NCI-H82 treated with DMSO at 0.1 percent for 48 hours (cell line): ENCODE measurements at regions not wholly inside any gene's neighbourhood (a gene's known extent, or its start where the extent isn't known, plus 50 kb on each side); places are given as distances from the start of the nearest gene placed in this dataset.

ENCODE experiments used
- DNase-seq: peaks from one replicate; lab custom pipeline; 2025; ENCODE audit not compliant: unreplicated experiment; lab: John Stamatoyannopoulos, UW

DNA sequence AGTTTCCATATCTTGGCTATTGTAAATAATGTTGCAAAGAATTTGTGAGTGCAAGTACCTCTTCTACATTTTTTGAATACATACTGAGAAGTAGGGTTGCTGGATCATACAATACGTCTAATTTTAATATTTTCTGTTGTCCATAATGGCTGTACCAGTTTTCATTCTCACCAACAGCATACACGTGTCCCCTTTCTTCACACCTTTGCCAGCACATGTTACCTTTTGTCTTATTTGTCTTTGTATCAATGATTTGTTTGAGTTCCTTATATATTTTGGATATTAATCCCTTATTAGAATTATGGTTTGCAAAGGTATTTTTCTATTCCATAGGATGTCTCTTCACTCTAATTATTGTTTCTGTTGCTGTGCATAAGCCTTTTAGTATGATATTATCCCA, 904.3 kb downstream of the METTL15 start:
- DNase-seq: no peak

DNA sequence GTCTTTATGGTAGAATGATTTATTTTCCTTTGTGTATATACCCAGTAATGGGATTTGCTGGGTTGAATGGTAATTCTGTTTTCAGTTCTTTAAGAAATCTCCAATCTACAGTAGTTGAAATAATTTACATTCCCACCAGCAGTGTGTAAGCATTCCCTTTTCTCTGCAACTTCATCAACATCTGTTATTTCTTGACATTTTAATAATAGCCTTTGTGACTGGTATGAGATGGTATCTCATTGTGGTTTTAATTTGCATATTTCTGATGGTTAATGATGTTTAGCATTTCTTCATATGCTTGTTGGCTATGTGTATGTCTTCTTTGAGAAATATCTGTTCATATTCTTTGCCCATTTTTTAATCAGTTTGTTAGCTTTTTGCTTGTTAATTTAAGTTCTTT, 901.2 kb downstream of the METTL15 start:
- DNase-seq: no peak

DNA sequence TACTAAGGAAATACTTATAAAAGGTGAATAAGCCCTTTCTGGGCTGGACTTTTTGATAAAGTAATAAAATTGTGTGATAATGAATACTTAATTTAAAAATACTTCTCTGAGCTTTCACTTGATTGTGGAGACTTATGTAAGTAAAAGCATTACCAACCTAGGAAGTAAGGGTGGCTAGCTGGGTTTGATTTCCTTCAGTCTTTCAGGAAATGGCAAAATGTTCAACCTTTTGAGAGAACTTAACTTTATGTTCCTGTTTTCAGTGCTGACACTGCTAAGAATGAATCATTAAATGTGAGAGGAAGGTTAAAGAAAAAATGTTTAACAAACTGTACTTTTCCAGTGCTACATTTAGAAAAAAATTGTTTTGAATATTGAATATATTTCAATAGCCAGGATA, 900.3 kb downstream of the METTL15 start:
- DNase-seq: no peak

DNA sequence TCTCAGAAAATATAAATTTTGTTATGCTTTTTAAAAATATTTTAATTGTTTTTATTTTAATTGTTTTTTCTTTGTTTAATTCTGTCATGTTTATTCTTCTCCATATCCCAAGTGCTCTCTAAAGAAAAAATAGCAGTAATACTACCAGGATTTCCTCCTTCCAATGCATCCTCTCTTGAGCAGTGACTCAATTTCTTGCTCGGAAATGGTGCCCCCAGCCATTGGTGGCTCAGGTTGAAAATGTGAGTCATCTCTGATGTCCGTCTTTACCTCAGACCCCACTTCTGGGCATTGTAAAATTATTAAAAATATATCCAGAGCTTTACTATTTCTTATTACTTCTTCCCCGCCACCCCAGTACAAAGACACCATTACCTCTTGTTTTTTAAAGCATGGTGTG, 898.5 kb downstream of the METTL15 start:
- DNase-seq: no peak

DNA sequence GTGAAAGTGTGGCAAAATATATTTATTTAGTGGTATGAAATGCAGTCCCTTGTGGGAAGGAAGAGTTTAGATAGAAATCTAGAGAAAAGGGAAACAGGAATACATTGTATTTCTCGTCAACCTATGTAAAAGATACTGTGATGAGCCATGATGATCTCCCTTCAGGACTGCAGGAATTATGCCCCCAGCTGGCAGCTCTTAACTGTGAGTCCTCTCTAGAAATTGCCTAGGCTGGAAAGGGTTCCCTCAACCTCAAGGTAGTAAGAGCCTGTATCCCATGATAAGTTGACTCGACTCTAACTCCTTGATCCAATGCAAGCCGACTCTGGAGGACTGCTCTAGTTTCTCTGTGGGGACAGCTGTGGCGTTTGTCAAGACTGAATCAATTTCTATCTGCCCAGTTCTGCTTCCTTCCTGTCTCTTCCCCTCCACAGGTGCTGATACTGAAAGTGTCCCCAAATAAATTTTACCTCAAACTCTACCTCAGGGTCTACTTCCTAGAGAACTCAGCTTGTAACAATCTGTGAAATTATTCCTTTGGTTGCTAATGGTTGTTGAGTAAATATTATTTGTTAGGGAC, 897.3 kb downstream of the METTL15 start:
- no peak for DNase-seq

DNA sequence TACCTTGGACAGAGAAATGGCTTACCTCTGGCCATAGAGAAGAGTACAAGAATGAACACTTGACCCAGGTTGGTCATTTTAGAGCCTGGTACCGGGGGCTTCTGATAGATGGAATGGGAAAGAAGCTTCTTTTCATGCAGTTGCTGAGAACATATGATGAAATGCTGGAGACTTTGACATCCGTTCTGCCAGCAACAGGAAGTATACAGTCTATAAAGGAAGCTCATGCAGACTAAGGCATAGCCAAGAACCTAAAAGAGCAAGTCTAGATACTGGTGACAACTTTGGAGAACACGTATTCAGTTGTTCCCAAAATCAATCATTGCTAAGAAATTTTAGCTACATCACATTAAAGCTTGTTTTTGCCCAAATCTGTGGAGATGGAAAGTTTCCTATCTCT, 894.6 kb downstream of the METTL15 start:
- no peak for DNase-seq

DNA sequence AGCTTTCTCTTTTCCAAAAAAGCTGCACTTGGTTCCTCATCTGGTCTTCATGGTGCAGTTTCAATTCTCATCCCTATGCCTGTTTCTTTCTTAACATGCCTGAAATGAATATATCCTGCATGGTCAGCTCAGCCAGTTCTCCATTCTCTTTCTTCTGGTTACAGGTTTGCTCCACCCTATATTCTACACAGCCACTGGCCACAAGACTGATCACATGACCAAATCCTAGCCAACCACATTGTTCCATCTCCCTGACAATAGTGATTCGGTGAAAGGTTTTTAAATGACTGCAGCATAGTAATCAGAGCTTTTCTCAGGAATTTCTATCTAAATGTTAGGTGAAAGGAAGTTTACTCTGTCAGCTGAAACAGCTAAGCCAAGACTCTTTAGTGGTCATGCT, 891.4 kb downstream of the METTL15 start:
- no peak for DNase-seq

DNA sequence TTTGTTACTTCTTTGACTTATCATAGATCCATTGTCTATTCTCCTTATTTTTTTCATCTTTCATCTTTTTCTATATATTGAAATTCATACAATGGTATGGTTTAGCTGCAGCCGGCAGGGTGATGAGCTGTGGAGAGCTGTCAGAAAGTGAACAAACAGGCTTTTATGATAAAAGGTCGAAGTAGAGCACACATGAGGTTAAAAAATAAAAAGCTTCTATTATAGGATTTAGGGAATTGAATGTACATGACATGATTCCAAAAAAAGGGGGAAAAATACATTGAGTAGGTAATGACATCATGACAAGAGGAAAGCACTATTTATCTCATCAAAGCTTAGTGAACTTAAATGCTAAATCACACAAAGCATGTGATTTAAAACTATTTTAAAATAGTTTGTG, 884.8 kb downstream of the METTL15 start:
- DNase-seq: no peak

DNA sequence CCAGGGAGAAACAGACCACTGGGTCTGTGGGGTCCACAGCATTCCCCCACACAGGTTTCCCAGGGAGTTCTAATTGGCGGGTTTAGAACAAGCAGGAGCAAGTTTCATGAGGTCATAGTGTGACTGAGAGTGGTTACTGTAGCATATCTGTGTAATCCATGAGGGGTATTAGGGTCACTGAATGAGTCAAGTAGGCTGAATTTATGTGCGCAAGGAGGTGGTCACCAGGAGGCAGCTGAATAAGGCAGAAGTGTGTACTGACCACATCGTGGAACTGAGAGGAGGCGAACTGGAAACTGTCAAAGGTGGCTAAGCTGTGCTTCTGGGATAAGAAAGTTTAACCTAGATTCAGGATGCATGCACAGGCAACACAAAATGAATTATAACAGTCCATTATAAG, 876.0 kb downstream of the METTL15 start:
- no peak for DNase-seq

DNA sequence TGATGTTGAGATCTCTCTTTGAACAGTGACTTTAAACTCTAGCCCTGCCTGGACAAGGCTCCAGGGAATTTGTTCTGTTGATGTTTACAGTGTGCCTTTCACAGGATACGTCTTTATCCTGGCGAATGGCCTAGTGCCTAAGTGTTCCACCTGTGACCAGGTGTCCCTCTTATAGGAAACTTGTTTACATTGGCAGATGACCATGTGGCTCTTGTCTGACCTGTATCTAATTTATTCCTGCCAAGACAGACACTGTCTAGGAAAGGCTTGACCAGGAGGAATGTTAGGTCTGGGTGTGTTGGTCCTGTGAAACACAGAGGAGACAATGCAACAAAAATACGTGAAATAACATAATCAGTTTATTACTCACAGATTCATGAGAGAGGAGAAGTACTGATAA, 875.6 kb downstream of the METTL15 start:
- no peak for DNase-seq

DNA sequence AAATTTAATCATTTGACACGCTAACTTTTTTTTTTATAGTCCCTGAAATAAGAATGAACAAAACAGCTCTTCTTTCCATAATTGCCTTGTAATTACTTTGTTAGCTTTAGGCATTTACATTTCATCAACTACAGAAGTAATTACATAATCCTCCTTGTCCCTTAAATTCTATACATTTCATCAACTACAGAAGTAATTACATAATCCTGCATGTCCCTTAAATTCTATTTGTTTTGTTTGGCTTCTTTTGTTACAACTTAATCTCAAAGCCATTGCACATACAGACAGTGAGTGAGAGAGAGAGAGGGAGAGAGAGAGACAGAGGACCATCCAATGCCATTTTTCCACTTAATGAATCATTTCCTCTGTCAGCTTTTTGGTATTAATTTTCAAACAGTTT, 873.2 kb downstream of the METTL15 start:
- DNase-seq: no peak

DNA sequence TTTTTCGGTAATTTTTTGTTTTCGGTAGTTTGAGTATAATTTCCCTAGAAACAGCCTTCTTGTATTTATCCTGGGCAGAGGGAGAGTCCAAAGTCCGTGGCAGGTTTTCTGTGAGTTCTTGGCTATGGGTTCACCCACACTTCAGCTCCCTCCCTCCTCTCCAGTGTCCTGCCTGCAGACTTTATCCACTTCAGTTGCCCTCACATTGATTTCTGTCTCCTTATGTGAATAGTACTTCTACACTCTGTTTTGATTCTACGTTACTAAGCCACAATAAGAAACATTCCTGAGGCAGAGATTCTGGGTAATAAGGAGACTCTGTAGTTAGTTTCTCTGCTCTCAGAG, 868.6 kb downstream of the METTL15 start:
- no peak for DNase-seq

DNA sequence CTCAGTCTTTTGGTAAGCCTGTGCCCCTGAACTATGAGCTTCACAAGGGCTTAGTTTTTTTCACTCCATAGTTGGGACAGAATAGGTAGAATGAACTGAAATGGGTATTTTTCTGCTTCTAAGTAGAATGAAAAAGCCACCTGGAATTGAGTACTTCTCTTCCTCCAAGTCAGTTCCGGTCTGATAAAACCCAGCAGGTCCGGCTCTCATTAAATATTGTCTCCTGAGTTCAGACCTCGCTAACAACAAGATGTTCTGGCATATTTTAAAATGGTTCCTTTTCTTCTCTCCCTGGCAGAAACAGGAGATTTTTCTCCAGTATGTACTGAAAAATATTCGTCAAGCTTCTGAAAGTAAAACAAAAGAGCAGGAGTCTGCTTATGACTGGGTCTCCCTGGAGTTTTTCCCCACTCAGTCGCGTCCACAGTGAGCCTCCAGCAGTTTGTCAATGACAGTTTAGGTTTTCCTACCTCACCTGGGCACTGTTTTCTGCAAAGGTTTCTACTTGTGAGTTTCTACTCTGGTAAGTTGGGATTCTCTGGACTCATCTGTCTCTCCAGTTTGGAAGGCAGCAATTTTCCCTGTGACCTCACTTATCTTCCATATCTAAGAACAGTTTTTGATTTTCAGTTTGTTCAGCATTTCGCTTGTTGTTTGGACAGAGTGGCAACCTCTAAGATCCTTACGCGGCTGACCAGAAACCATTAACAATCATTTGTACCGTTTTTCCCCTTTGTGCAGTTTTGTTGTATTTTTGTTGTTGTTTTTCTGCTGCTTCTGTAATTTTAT, 868.0 kb downstream of the METTL15 start:
- DNase-seq: no peak

DNA sequence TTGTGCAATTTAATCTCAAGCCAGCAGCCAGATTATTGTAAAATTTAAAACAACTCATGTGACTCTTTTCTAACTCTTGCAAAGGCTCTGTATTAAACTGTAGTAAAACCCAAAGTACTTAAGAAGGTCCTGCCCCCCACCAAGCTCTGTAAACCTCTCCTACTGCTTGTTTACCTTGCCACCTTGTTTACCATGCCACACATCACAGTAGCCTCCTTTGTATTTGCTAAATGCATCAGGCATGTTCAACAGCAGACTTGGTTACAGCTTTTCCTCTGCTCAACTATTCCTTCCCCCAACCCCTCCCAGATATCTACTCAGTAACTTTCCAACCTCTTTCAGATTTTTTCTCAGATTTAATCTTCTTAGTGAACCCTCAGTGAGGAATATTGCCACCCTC, 861.6 kb downstream of the METTL15 start:
- no peak for DNase-seq

DNA sequence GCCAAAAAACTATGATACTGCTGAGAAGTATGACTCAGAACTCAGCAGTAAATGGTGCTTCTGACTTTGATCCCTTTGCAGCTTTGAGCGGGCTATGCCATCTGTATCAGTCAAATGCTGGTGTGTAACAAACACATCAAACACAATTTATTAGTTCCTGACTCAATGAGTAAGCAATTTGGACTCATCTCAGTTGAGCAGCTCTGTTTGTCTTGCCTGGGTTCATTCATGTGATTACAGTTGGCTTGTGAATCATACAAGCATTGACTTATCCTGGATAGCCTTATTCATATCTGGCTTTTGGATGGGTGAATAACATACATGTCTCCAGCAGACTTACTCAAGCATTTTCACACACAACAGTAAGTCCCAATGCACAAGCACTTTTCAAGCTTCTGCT, 858.8 kb downstream of the METTL15 start:
- no peak for DNase-seq

DNA sequence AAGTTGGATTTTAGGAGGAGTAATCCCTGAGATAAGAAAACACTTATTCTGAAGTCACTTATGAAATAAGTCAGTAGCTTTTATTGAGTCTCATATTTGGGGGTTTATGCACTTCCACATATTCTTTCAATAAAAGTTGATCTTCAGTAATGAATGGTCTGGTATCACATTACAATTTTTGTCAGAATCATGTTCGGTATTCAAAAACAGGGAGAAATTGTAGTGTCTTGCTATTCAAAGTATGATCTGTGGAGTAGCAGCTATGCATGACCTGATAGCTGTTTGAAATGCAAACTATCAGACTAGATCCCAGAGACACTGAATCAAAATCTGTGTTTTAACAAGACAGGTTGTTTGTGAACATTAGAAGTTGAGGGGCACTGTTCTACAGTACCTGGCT, 857.6 kb downstream of the METTL15 start:
- DNase-seq: no peak

DNA sequence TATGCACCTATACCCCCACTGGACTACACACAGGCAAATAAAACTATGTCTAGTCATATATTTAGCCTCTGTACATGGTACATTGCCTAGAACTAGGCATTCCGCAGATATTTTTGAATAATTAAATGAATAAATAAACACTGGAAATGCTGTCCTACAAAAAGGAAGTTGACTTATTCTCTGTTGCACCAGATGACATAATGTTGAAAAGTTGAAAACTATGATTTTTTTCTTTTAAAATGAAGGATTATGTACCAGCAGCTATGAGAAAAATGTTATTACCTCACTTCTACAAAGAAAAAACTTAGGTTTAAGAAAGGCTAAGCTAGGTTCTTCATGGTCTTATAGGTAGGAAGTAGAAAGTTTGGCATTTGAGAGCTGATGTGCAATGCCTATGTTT, 856.6 kb downstream of the METTL15 start:
- no peak for DNase-seq

DNA sequence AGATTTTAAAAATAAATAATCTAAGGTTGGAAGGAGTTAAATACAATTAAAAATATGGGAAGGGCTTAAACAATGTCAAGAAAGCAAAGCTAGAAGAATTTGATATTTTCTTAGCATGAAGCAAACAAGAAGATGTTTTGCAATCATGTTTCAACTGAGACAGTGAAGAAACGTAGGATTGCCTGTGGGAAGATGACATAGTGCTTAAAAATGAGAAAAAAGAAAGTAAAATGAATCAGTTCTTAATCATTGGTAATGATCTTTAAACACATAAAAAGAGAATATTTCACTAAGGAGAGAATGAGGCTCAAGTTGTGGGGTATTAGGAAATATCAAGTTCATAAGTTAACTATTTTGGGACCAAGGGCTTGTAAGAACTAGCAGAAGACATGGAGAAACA, 855.0 kb downstream of the METTL15 start:
- no peak for DNase-seq

DNA sequence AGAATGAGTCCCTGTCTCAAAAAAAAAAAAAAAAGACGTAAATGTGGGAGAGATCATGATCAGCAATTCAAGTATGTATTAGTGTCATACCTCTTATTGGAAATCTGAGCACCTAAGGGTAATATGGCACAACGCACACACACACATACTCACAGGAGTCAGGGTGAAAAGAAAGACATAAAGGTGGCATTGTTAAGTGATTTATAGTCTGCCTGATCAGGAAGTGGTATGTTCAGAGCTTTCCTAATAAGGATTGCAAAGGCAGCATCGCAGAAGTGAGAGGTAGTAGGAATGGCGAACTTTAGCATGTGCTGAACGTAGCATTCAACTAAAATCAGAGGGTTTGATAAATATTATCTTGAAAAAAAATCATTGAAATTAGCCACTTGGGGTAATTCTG, 854.3 kb downstream of the METTL15 start:
- no peak for DNase-seq

DNA sequence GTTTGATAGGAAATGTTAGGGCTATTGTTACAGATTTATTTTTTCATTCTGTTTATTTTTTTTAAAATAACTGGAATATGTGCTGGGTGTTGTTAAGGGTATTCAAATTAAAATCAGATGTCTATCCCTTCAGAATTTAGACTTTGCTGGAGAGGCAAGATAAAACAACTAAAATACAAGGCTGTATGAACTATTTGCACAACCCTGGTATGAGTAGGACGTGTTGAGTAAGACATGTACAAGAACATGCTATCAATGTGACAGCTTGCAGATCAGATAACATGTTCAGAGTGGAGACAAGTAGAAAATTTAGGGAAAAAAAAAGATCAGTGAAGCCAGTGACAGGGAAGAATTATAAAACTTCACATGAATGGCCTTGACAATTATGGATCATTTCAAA, 853.5 kb downstream of the METTL15 start:
- no peak for DNase-seq

DNA sequence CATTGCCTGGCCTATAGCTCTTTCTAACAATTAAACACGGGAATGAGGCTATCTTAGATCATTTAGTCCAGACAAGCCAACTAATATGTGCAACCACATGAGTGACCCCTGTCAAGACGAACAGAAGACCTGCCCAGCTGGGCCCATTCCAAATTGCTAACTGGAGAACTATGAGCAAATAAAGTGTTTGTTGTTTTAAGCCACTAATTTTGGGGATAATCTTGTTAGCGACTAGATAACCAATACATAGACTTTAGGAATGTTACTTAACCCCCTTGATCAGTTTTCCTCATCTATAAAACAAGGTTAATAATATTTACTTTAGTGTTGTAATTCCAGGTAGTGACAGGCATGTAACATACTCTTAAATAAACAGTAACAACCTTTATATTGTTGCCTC, 848.3 kb downstream of the METTL15 start:
- no peak for DNase-seq

DNA sequence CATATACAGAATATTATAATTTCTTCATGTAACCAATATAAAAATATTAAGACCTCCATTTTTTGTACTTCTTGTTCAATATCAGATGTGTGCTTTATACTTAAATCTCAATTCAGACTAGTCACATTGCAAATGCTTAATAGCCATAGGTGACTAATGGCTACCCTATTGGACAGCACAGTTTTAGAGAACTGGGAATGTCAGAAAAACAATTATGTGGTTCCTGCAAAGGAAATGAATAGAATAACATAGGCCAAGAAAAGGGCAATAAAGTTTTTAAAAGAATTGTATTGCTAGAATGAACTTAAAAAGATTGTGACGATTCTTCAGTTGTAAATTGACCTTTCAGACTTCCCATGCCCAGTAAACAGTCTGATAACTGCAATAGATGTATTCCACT, 843.0 kb downstream of the METTL15 start:
- DNase-seq: no peak

DNA sequence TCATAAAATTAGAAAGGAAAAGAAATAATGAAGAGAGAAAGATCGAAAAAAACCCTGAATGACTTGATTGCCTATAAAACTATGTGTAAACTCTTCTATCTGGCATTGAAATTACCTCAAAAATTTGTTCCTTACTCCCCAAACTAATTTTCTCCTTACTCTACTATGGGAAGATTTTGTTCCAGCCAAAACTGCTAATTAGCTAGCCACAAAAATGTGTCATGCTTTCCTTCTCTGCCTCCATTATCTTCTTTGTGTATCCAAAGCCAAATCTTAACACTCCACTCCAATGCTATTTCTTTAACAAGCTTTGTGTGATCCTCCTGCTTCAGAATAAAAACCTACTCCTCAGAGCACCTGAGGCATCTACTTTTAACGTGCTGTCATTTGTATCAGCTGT, 831.2 kb downstream of the METTL15 start:
- no peak for DNase-seq
